Osteoblast (primary cell): ENCODE measurements at regions not wholly inside any gene's neighbourhood (a gene's known extent, or its start where the extent isn't known, plus 50 kb on each side); places are given as distances from the start of the nearest gene placed in this dataset.

Experiments used
- DNase-seq: peaks from one replicate; pipeline ENCODE4 v3.0.0; 2011; ENCODE audit warnings: low spot score, mixed read lengths; ENCODE audit not compliant: insufficient read length; ENCODE audit errors: missing footprints
- H2AFZ ChIP-seq: 2 replicates; pipeline ENCODE4 v1.6.0; 2011; ENCODE audit warnings: mild to moderate bottlenecking, low read length
- H3K27ac ChIP-seq: 2 replicates; pipeline ENCODE4 v1.5.1; 2011; ENCODE audit warnings: mild to moderate bottlenecking, low read depth, low read length, moderate library complexity
- H3K27me3 ChIP-seq: 2 replicates; pipeline ENCODE4 v1.6.0; 2012; ENCODE audit warnings: mild to moderate bottlenecking, control low read depth, inconsistent platforms, low read length, moderate library complexity; ENCODE audit not compliant: insufficient read depth
- H3K36me3 ChIP-seq: 2 replicates; pipeline ENCODE4 v1.5.1; 2011; ENCODE audit warnings: mild to moderate bottlenecking, low read length, control low read depth, moderate library complexity; ENCODE audit not compliant: insufficient read depth
- H3K4me1 ChIP-seq: 2 replicates; pipeline ENCODE4 v1.5.1; 2011; ENCODE audit warnings: mild to moderate bottlenecking, low read length, control low read depth, moderate library complexity; ENCODE audit not compliant: insufficient read depth
- H3K4me2 ChIP-seq: 2 replicates; pipeline ENCODE4 v1.6.0; 2011; ENCODE audit warnings: mild to moderate bottlenecking, low read length; ENCODE audit not compliant: insufficient read depth
- H3K4me3 ChIP-seq: fragments of 200-600 bp; sonication (generic); 3 replicates; pipeline ENCODE4 v1.5.1; 2012; ENCODE audit warnings: mild to moderate bottlenecking, low read length, inconsistent platforms; ENCODE audit not compliant: insufficient read depth
- H3K79me2 ChIP-seq: 2 replicates; pipeline ENCODE4 v1.6.0; 2012; ENCODE audit warnings: mild to moderate bottlenecking, low read length, control low read depth, inconsistent platforms; ENCODE audit not compliant: insufficient read depth
- H3K9me3 ChIP-seq: 2 replicates; pipeline ENCODE4 v1.5.1; 2011; ENCODE audit warnings: low read depth, low read length, control low read depth
- H4K20me1 ChIP-seq: 2 replicates; pipeline ENCODE4 v1.6.0; 2012; ENCODE audit warnings: mild to moderate bottlenecking, low read length, control low read depth; ENCODE audit not compliant: insufficient read depth
- TF ChIP-seq, protein P1 (sequence below): IDR thresholded peaks from 2 replicates; pipeline ENCODE4 v1.5.1; 2011; ENCODE audit warnings: mild to moderate bottlenecking, low read depth, low read length, moderate library complexity; ENCODE audit errors: extremely low read depth

- TF ChIP-seq, protein P1, sequence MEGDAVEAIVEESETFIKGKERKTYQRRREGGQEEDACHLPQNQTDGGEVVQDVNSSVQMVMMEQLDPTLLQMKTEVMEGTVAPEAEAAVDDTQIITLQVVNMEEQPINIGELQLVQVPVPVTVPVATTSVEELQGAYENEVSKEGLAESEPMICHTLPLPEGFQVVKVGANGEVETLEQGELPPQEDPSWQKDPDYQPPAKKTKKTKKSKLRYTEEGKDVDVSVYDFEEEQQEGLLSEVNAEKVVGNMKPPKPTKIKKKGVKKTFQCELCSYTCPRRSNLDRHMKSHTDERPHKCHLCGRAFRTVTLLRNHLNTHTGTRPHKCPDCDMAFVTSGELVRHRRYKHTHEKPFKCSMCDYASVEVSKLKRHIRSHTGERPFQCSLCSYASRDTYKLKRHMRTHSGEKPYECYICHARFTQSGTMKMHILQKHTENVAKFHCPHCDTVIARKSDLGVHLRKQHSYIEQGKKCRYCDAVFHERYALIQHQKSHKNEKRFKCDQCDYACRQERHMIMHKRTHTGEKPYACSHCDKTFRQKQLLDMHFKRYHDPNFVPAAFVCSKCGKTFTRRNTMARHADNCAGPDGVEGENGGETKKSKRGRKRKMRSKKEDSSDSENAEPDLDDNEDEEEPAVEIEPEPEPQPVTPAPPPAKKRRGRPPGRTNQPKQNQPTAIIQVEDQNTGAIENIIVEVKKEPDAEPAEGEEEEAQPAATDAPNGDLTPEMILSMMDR = no peak
- Histone ChIP-seq H3K4me3 (no peak overlapping the region), H2AFZ (no peak overlapping the region)
These were observed 102.6 kb downstream of the PTPRS start for GRCh38 chr19:5237939-5238480.

GRCh38 chr19:5237190-5237780, 103.3 kb downstream of the PTPRS start:
- Histone ChIP-seq H3K4me3 (no peak overlapping the region), H4K20me1 (peaks cover 14% of the 10 kb centered on the region), H3K4me2 (no peak overlapping the region), H3K27ac (no peak overlapping the region), H3K36me3 (no peaks in the 10 kb centered on the region), H3K9me3 (no peaks in the 10 kb centered on the region), H3K4me1 (no peaks in the 10 kb centered on the region), H3K27me3 (no peaks in the 10 kb centered on the region), H2AFZ (no peak overlapping the region), H3K79me2 (no peaks in the 10 kb centered on the region)
- DNase-seq = no peak
- TF ChIP-seq, protein P1 = no peak

More at GRCh38 chr19:5237939-5238480, 102.6 kb downstream of the PTPRS start:
- no peak overlapping the region for H3K4me2 ChIP-seq
- peaks cover 9% of the 10 kb centered on the region for H4K20me1 ChIP-seq
- no peaks in the 10 kb centered on the region for H3K36me3 ChIP-seq
- no peaks in the 10 kb centered on the region for H3K9me3 ChIP-seq
- no peaks in the 10 kb centered on the region for H3K4me1 ChIP-seq
- no peak for DNase-seq
- H3K27me3 ChIP-seq = no peaks in the 10 kb centered on the region
- H3K27ac ChIP-seq = no peak overlapping the region
- no peaks in the 10 kb centered on the region for H3K79me2 ChIP-seq

GRCh38 chr19:5235458-5236219, 105.0 kb downstream of the PTPRS start:
- Histone ChIP-seq H3K27me3 (no peaks in the 10 kb centered on the region), H3K27ac (no peak overlapping the region), H2AFZ (no peak overlapping the region), H3K4me1 (no peaks in the 10 kb centered on the region), H3K36me3 (peaks cover 3% of the 10 kb centered on the region), H3K9me3 (no peaks in the 10 kb centered on the region), H3K4me2 (no peak overlapping the region), H4K20me1 (peaks cover 14% of the 10 kb centered on the region), H3K79me2 (no peaks in the 10 kb centered on the region), H3K4me3 (no peak overlapping the region)
- TF ChIP-seq, protein P1 = no peak
- no peak for DNase-seq

GRCh38 chr19:5234412-5234811, 106.2 kb downstream of the PTPRS start:
- Histone ChIP-seq H3K79me2 (no peaks in the 10 kb centered on the region), H3K4me3 (no peak overlapping the region), H3K4me2 (no peak overlapping the region), H3K36me3 (peaks cover 3% of the 10 kb centered on the region), H3K9me3 (no peaks in the 10 kb centered on the region), H3K4me1 (no peaks in the 10 kb centered on the region), H3K27ac (no peak overlapping the region), H3K27me3 (no peaks in the 10 kb centered on the region), H4K20me1 (peaks cover 14% of the 10 kb centered on the region), H2AFZ (no peak overlapping the region)
- TF ChIP-seq, protein P1 = no peak
- no peak for DNase-seq
